ENCODE measurements at regions not wholly inside any gene's neighbourhood (a gene's known extent, or its start where the extent isn't known, plus 50 kb on each side); places are given as distances from the start of the nearest gene placed in this dataset.
"Not testable (repeated sequence)": the region's sequence is repeated elsewhere in the genome, so short reads cannot be mapped to it uniquely, and the experiment has no call there.

- Histone ChIP-seq H3K9ac (ENCODE audit: insufficient read depth, low read length, poor library complexity, severe bottlenecking) (no peak overlapping the region), H3K27me3 (ENCODE audit: control insufficient read depth in 2 of 2, insufficient read depth in 2 of 2, low read length in 2 of 2) (no peaks in the 10 kb centered on the region), H3K79me2 (ENCODE audit: insufficient read depth, low read length) (no peaks in the 10 kb centered on the region), H4K20me1 (ENCODE audit: insufficient read depth, low read length) (no peaks in the 10 kb centered on the region), H2AFZ (ENCODE audit: insufficient read depth, low read depth, low read length, poor library complexity, severe bottlenecking) (no peak overlapping the region), H3K27ac (ENCODE audit: low read depth in 1 of 2, low read length in 2 of 2) (no peak overlapping the region), H3K4me1 (ENCODE audit: control insufficient read depth in 1 of 2, insufficient read depth in 2 of 2, low read length in 2 of 2) (no peaks in the 10 kb centered on the region), H3K36me3 (replicated peaks in 1 of 2; ENCODE audit: control insufficient read depth in 1 of 2, insufficient read depth in 2 of 2, low read length in 2 of 2) (no peaks in the 10 kb centered on the region), H3K4me2 (replicated peaks; ENCODE audit: extremely low read depth, low read length, poor library complexity, severe bottlenecking) (no peak overlapping the region), H3K4me3 (replicated peaks in 1 of 3; ENCODE audit: low read depth in 2 of 3, low read length in 3 of 3) (no peak overlapping the region), H3K9me3 (replicated peaks in 1 of 2; ENCODE audit: control insufficient read depth in 1 of 2, insufficient read depth in 1 of 2, low read length in 2 of 2) (peaks cover 8 to 12% of the 10 kb centered on the region in 2 donors)
- intact Hi-C loops (cut with micrococcal nuclease), result no loop called here
- H3K27ac Mint-ChIP-seq, result no peak overlapping the region
- TF ChIP-seq CTCF (IDR thresholded peaks at IDR 0.05), result no peak
- peaks cover 0 to 2% (median 0%) of the 10 kb centered on the region in 3 donors for H3K27me3 Mint-ChIP-seq (ENCODE audit: low read depth in 3 of 3)
- H3K4me3 Mint-ChIP-seq, result no peak overlapping the region
- DNase-seq, result no peak
- peaks cover 0 to 7% (median 2%) of the 10 kb centered on the region in 7 donors for H3K9me3 Mint-ChIP-seq
- no CpG with 5 or more reads among the region's 1 CpG for WGBS (ENCODE audit: insufficient coverage)
- no peaks in the 10 kb centered on the region for H3K4me1 Mint-ChIP-seq
- no peaks in the 10 kb centered on the region for H3K36me3 Mint-ChIP-seq
Measured at GRCh38 chr3:164303894-164304293, 774.4 kb downstream of the SI start.

GRCh38 chr3:164302622-164303021 is 775.7 kb downstream of the SI start:
- no peaks in the 10 kb centered on the region for H3K79me2 ChIP-seq (ENCODE audit: insufficient read depth, low read length)
- intact Hi-C loops (cut with micrococcal nuclease), result no loop called here
- H3K4me2 ChIP-seq (replicated peaks; ENCODE audit: extremely low read depth, low read length, poor library complexity, severe bottlenecking), result no peak overlapping the region
- H3K4me1 ChIP-seq (ENCODE audit: control insufficient read depth in 1 of 2, insufficient read depth in 2 of 2, low read length in 2 of 2), result no peaks in the 10 kb centered on the region
- no peaks in the 10 kb centered on the region for H4K20me1 ChIP-seq (ENCODE audit: insufficient read depth, low read length)
- Mint-ChIP-seq H3K27ac (no peak overlapping the region), H3K36me3 (no peaks in the 10 kb centered on the region), H3K4me3 (no peak overlapping the region), H3K4me1 (no peaks in the 10 kb centered on the region), H3K9me3 (peaks cover 0 to 9% (median 2%) of the 10 kb centered on the region in 7 donors), H3K27me3 (ENCODE audit: low read depth in 3 of 3) (peaks cover 0 to 2% (median 0%) of the 10 kb centered on the region in 3 donors)
- H3K4me3 ChIP-seq (replicated peaks in 1 of 3; ENCODE audit: low read depth in 2 of 3, low read length in 3 of 3), result no peak overlapping the region
- no peaks in the 10 kb centered on the region for H3K36me3 ChIP-seq (replicated peaks in 1 of 2; ENCODE audit: control insufficient read depth in 1 of 2, insufficient read depth in 2 of 2, low read length in 2 of 2)
- TF ChIP-seq CTCF (IDR thresholded peaks at IDR 0.05), result no peak
- no peak overlapping the region for H3K9ac ChIP-seq (ENCODE audit: insufficient read depth, low read length, poor library complexity, severe bottlenecking)
- H3K27me3 ChIP-seq (ENCODE audit: control insufficient read depth in 2 of 2, insufficient read depth in 2 of 2, low read length in 2 of 2), result no peaks in the 10 kb centered on the region
- H2AFZ ChIP-seq (ENCODE audit: insufficient read depth, low read depth, low read length, poor library complexity, severe bottlenecking), result no peak overlapping the region
- H3K27ac ChIP-seq (ENCODE audit: low read depth in 1 of 2, low read length in 2 of 2), result no peak overlapping the region
- H3K9me3 ChIP-seq (replicated peaks in 1 of 2; ENCODE audit: control insufficient read depth in 1 of 2, insufficient read depth in 1 of 2, low read length in 2 of 2), result peaks cover 8 to 12% of the 10 kb centered on the region in 2 donors
- DNase-seq, result no peak

- H3K27ac Mint-ChIP-seq; H3K4me3 ChIP-seq (replicated peaks in 1 of 3; ENCODE audit: low read depth in 2 of 3, low read length in 3 of 3); H3K4me3 Mint-ChIP-seq; H3K79me2 ChIP-seq (ENCODE audit: insufficient read depth, low read length); intact Hi-C loops (cut with micrococcal nuclease); H3K27me3 Mint-ChIP-seq (ENCODE audit: low read depth in 3 of 3); H3K27me3 ChIP-seq (ENCODE audit: control insufficient read depth in 2 of 2, insufficient read depth in 2 of 2, low read length in 2 of 2); H4K20me1 ChIP-seq (ENCODE audit: insufficient read depth, low read length); H3K9me3 Mint-ChIP-seq; H3K9ac ChIP-seq (ENCODE audit: insufficient read depth, low read length, poor library complexity, severe bottlenecking); H3K4me2 ChIP-seq (replicated peaks; ENCODE audit: extremely low read depth, low read length, poor library complexity, severe bottlenecking); H3K36me3 ChIP-seq (replicated peaks in 1 of 2; ENCODE audit: control insufficient read depth in 1 of 2, insufficient read depth in 2 of 2, low read length in 2 of 2); H3K9me3 ChIP-seq (replicated peaks in 1 of 2; ENCODE audit: control insufficient read depth in 1 of 2, insufficient read depth in 1 of 2, low read length in 2 of 2); H3K4me1 ChIP-seq (ENCODE audit: control insufficient read depth in 1 of 2, insufficient read depth in 2 of 2, low read length in 2 of 2); H3K27ac ChIP-seq (ENCODE audit: low read depth in 1 of 2, low read length in 2 of 2); H3K4me1 Mint-ChIP-seq; DNase-seq; H2AFZ ChIP-seq (ENCODE audit: insufficient read depth, low read depth, low read length, poor library complexity, severe bottlenecking); H3K36me3 Mint-ChIP-seq: not testable (repeated sequence)
- 97% methylated on average over 20 of the region's 23 CpGs for WGBS (ENCODE audit: insufficient coverage)
Measured at GRCh38 chr3:164291486-164291885, 786.8 kb downstream of the SI start.

Measured in CD14-positive monocyte (primary cell).